HL-60/S4 (cell line): ENCODE measurements at regions not wholly inside any gene's neighbourhood (a gene's known extent, or its start where the extent isn't known, plus 50 kb on each side); places are given as distances from the start of the nearest gene placed in this dataset.
"Not testable (repeated sequence)": the region's sequence is repeated elsewhere in the genome, so short reads cannot be mapped to it uniquely, and the experiment has no call there.

Experiments used
- in situ Hi-C: fragments of 300-500 bp; cut with MboI; formaldehyde crosslinking; loops from 2 replicates; pipeline ENCODE4 v1.14.3; 2022; ENCODE audit warnings: low sequenced_read_pairs

GRCh38 chr18:22690556-22690955 lies 242.6 kb upstream of the RBBP8 start:
- in situ Hi-C loops, result no loop called here

- in situ Hi-C loops, result no loop called here
Measured at GRCh38 chr18:22691946-22692710, 241.0 kb upstream of the RBBP8 start.

- in situ Hi-C loops, result no loop called here
Measured at GRCh38 chr18:22694954-22695353, 238.2 kb upstream of the RBBP8 start.

- in situ Hi-C loops, result no loop called here
Measured at GRCh38 chr18:22695674-22696073, 237.5 kb upstream of the RBBP8 start.

DNA sequence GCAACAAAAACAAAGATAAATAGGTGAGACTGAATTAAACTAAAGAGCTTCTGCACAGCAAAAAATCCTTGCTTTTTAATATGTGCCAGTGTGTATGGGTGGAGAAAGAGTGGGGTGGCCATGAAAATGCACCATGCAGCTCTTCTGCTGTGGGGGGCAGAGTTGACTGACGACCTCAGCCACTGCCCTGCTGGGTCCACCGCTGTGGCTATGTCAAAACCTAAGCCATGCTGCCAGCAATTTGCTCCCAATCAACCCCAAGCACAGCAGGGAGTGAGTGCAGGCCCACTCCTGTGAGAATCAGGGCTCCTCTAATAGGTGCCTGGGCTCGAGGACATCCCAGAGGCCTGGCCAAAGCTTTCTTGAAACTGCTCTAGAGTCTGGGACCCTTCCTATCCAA lies 235.6 kb upstream of the RBBP8 start:
- in situ Hi-C loops, result no loop called here

DNA sequence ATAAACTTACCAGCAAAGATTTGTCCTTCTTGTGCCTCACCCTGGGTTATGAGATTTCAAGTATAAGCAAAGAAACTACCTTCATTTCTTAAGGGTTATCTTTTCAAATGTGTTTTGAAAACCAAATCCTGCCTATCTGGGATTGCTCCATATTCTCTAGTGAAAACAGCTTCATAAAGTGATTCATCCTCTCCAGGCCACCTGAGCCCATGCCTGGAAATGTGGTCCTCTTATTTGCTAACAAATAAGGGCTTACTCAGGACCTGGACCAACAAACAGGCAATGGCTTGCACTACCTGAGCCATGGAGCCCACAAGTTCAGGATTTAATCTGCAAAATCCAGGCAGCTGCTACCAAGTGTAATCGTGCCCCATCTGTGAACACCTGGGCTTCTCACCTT lies 234.4 kb upstream of the RBBP8 start:
- in situ Hi-C loops, result no loop called here

GRCh38 chr18:22699629-22700028 lies 233.5 kb upstream of the RBBP8 start:
- in situ Hi-C loops, result no loop called here

GRCh38 chr18:22700920-22701319 lies 232.2 kb upstream of the RBBP8 start:
- in situ Hi-C loops, result no loop called here

DNA sequence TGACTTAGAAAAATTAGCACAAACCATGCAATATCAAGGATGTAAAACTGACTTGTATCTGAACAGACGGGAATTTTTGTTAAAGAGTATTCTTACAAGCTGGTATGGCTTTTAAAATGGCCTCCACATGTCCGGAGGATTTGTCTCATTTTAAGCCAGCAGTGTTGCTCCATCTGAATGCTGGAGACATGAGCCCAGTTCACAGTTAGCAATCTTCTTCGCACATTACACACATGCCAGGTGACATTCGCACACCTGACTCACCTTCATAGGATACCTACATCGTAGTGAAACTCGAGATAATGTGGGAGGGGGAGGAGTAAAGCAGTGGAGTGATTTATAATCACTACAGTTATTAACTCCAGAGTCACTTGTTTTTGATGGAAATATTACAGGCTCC lies 231.8 kb upstream of the RBBP8 start:
- in situ Hi-C loops, result no loop called here

DNA sequence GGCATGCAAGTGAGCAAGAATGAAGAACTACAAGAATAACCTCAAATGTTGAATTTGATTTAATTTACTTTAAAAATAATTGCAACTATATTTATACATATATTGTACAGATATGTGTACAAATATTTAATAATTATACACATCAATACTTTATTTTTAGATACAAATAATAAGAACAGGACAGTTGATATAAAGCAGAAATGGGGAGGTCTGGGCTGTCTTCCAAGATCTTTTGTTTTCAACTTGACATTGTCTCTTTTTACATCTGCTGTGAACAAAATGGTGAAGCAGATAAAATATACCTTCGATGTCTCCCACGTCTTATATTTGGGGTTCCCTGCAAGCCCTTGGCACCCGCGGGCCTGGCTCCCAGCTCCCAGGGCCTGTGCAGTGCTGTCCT lies 231.3 kb upstream of the RBBP8 start:
- in situ Hi-C loops, result no loop called here

DNA sequence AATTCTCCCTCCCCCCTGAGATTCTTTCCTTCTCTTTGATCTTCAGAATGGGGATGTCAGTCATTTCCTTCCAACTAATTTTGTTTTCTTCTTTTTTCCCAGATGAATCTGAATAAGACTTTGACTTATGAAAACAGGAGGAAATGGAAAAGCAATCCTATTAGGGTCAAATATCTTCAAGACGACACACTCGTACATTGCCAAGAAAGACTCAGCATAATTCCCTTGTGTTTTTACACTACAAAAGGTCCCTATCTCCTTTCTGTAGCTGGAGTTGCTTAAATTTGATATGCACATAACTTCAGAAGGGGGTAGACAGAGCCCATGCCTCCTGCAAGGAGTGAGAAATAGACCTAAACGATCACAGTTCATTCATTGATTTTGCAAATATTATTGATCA lies 230.3 kb upstream of the RBBP8 start:
- in situ Hi-C loops, result no loop called here

GRCh38 chr18:22703883-22704585 lies 229.1 kb upstream of the RBBP8 start:
- in situ Hi-C loops, result no loop called here

DNA sequence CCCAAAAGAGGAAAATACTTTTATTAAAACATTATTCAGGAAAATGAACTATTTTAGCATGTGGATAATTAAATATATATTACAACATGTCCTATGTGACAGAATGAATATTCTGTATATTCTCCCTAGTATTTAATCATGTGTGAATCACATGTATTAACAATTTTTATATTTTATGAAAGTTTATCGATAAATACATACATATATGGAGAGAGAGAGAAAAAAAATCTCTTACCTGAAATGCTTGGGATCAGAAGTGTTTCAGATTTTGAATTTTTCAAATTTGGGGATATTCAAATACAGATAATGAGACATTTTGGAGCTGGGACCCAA lies 228.6 kb upstream of the RBBP8 start:
- in situ Hi-C loops, result no loop called here

DNA sequence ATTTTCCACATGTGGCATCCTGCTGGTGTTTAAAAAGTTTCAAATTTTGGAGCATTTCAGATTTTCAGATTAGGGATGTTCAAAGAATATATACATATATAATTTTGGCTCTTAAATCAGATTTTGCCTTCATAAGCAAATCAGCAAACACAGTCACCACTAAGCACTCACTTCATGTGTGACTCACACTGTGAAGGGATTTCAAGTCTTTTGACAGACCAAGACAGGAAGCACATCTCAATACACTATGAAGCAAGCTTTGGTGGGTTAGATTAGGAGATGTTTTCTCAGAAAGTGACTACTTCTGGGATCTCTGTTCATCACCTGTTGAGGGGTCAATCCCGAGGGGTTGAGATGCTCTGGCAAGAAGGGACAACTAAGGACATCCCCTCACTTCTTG lies 227.8 kb upstream of the RBBP8 start:
- in situ Hi-C loops, result no loop called here

DNA sequence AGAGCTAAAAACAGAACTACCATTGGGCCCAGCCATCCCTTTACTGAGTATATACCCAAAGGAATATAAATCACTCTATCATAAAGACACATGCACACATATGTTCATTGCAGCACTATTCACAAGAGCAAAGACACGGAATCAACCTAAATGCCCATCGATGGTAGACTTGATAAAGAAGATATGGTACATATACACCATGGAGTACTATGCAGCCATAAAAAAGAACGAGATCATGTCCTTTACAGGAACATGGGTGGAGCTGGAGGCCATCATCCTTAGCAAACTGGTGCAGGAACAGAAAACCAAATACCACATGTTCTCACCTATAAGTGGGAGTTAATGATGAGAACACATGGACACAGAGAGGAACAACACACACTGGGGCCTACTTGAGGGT lies 227.1 kb upstream of the RBBP8 start:
- in situ Hi-C loops, result not testable (repeated sequence)

DNA sequence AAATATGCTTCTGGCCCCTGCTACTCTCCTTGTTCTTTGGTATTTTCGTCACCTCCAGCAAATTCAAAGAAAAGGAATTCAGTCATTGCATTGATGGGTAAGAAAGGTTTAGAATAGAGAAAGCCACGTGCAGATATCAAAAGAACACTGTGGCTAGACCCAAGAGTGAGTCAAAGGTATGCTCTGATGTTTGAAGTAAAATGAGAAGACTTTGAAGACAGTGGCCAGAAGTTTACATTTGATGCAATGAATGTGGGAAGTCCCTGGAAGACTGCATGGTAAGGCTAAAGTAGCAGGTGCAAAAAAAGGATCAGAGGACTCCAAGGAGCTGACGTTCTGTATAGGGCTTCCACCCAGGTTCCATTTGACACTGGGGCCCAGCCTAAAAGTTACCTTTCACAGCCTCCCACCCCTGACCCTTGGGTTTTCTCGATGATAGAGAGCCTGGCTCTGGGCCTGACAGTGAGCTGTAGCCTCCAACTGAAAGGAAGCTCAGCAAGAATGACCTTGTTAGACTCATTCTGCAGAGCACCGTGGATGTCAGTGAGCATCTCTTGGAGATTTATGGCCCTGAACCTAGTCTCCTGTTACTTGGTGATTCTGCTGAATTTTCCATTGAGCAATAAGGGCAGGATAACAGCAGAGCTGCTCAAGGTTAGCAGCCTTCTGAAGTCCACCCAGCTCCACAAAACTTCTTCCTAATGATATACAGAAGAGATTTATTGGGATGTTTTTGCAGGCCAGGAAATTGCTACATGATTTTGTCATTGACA lies 223.7 kb upstream of the RBBP8 start:
- in situ Hi-C loops, result no loop called here

DNA sequence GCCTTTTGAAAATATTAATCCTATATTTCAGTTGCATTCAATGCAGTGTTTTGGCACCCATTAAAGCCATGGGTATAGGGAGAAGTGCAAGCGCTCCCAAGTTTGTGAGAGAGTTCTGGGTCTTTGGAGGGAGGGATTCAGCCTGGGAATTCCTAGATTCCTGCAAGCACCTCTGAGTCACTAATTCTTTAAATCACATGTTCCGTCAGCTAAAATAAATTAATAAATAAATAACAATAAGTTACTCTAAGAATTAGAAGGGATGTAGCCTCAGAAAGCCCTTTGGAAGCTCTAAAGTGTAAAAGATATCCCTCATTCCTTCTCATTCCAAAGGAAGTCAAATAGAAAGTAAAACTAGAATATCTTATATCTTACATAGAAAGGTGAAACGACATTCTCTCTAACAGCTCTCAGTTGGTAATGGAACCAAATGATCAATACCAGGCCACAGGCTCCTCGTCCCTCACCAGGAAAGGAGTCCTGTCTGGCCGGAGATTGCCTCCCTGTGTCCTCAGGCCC lies 222.4 kb upstream of the RBBP8 start:
- in situ Hi-C loops, result no loop called here

GRCh38 chr18:22711192-22711685 lies 221.9 kb upstream of the RBBP8 start:
- in situ Hi-C loops, result no loop called here

DNA sequence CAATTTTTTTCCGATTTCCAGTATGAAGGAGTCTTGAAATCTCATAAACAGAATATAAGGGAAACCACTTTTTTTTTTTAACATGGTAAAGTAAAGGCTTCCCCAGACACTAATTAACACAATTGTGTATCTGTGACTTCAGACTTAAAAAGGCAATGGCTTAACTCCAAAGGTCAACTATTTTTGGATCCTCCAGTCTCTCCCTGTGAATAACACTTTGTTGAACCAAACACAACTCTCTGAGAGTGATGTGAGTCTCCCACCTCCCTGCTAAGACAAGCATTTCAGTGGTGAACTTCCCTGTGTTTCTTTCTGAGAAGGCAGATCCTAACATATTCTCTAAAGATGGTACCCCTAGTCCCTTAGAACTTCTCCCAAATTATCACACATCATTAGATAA lies 219.6 kb upstream of the RBBP8 start:
- in situ Hi-C loops, result no loop called here

DNA sequence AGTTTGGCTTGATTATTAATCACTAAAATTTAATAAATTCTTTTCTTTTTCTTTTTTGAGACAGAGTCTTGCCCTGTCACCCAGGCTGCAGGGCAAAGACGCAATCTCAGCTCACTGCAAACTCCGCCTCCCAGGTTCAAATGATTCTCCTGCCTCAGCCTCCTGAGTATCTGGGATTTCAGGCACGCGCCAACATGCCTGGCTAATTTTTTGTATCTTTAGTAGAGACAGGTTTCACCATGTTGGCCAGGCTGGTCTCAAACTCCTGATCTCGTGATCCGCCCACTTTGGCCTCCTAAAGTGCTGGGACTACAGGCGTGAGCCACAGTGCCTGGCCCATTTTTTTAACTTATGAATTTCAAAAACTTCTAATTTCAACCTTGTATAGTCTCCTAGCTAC lies 215.6 kb upstream of the RBBP8 start:
- in situ Hi-C loops, result not testable (repeated sequence)

- in situ Hi-C loops, result no loop called here
Measured at GRCh38 chr18:22723221-22723620, 209.9 kb upstream of the RBBP8 start.

DNA sequence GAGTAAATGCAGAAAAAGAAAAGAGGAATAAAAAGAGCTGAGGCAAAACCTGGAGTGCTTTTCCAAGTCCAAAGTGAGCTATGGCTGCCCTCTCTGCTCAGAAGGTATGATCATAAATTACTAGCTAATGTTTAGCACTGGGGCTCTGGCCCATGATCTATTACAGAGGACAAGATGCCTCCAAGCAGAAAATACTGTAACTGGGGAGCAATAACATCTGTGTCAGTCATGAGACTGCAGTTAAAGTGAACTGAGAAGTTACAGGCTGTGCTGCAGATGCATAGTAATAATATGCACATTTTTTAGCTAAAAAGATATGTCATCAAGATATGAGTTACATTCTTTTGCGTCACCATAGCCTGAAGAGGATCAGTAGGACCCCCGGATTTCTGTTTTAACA lies 209.4 kb upstream of the RBBP8 start:
- in situ Hi-C loops, result no loop called here
